Esophagus muscularis mucosa (tissue), 4 donors: ENCODE measurements at regions not wholly inside any gene's neighbourhood (a gene's known extent, or its start where the extent isn't known, plus 50 kb on each side); places are given as distances from the start of the nearest gene placed in this dataset.

Experiments
- DNase-seq: peaks from one replicate; pipeline ENCODE4 v3.0.0-alpha.2; 2017; ENCODE audit errors: extremely low spot score
- H3K27ac ChIP-seq, 4 donors: fragments of 200-600 bp; sonication (generic); replicated peaks in 1 of 4; 1 replicate in 3 of 4; 2 replicates in 1 of 4; pipeline ENCODE4 v1.5.1; 2016 to 2019; ENCODE audit warnings: mild to moderate bottlenecking in 1 of 4
- H3K27me3 ChIP-seq, 4 donors: fragments of 200-600 bp; sonication (generic); one replicate each; pipeline versions ENCODE4 v1.5.1 to v1.6.0; 2016 to 2019
- H3K36me3 ChIP-seq, 4 donors: fragments of 200-600 bp; sonication (generic); one replicate each; pipeline ENCODE4 v1.5.1; 2016 to 2019
- H3K4me1 ChIP-seq, 4 donors: fragments of 200-600 bp; sonication (generic); one replicate each; pipeline ENCODE4 v1.5.1; 2016 to 2019
- H3K4me3 ChIP-seq, 4 donors: fragments of 200-600 bp; sonication (generic); 1 replicate in 2 of 4; 2 replicates in 2 of 4; pipeline ENCODE4 v1.5.1; 2016 to 2019; ENCODE audit warnings: mild to moderate bottlenecking in 4 of 4, moderate library complexity in 1 of 4
- H3K9me3 ChIP-seq, 4 donors: fragments of 200-600 bp; sonication (generic); 1 replicate in 3 of 4; 2 replicates in 1 of 4; pipeline ENCODE4 v1.5.1; 2016 to 2019
- EP300 ChIP-seq: sonication (generic); formaldehyde crosslinking; IDR thresholded peaks from one replicate; pipeline ENCODE4 v1.6.1; 2017; ENCODE audit warnings: antibody characterized with exemption
- POLR2A ChIP-seq: fragments of 450-650 bp; IDR thresholded peaks from one replicate; pipeline ENCODE4 v1.6.1; 2017; ENCODE audit warnings: antibody characterized with exemption, moderate library complexity, mild to moderate bottlenecking, low read depth
- POLR2AphosphoS5 ChIP-seq, 2 donors: sonication (generic); formaldehyde crosslinking; IDR thresholded peaks; one replicate each; pipeline ENCODE4 v1.6.1; 2017; ENCODE audit warnings: antibody characterized with exemption in 2 of 2
- WGBS: methylation state at CpG from one replicate; pipeline ENCODE4 v1.1.5; 2018; 5-methylcytosine and 5-hydroxymethylcytosine counted together
- intact Hi-C: fragments of 100-400 bp; cut with DNase I; formaldehyde crosslinking; loops from one replicate; pipeline ENCODE4 v1.15.1; 2023
- TF ChIP-seq, protein P1 (sequence below), 3 experiments: fragments of 200-600 bp in 2 of 3; fragments of 450-650 bp in 1 of 3; sonication (generic) in 2 of 3; IDR thresholded peaks; one replicate each; pipeline ENCODE4 v1.5.1; 2017 to 2019; ENCODE audit warnings: antibody characterized with exemption in 3 of 3, mild to moderate bottlenecking in 2 of 3, moderate library complexity in 1 of 3

DNA sequence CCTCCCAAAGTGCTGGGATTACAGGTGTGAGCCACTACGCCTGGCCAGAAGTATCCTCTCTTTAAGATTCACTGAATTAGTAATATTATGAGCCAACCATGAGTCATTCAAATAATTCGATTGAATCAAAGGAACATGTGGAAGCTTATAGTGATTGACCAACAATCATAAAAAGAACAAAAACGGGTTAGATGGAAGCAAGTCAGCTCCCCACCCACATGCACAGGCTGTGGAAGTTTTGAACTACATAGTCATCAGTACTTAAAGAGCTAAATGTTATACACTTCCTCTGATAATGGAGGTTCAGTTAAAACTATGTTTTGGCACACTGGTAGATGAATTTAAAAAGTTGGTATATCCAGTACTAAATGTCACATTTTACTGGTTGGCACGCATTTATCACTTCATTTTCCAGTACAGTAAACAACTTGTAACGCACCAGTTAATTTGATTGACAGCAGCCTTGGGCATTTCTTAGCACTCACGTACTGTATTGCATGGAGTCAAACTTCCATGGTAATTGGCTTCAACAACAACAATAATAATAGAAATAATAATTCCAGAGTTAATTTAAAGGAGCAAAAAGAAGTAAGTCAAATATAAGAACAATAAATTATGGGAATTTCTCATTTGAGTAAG, 1107.3 kb upstream of the MAP3K7 start:
- no peak for DNase-seq
- TF ChIP-seq, protein P1, sequence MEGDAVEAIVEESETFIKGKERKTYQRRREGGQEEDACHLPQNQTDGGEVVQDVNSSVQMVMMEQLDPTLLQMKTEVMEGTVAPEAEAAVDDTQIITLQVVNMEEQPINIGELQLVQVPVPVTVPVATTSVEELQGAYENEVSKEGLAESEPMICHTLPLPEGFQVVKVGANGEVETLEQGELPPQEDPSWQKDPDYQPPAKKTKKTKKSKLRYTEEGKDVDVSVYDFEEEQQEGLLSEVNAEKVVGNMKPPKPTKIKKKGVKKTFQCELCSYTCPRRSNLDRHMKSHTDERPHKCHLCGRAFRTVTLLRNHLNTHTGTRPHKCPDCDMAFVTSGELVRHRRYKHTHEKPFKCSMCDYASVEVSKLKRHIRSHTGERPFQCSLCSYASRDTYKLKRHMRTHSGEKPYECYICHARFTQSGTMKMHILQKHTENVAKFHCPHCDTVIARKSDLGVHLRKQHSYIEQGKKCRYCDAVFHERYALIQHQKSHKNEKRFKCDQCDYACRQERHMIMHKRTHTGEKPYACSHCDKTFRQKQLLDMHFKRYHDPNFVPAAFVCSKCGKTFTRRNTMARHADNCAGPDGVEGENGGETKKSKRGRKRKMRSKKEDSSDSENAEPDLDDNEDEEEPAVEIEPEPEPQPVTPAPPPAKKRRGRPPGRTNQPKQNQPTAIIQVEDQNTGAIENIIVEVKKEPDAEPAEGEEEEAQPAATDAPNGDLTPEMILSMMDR (IDR thresholded peaks at IDR 0.05) = no peak
- TF ChIP-seq POLR2AphosphoS5 (IDR thresholded peaks at IDR 0.05) (no peak), POLR2A (no peak), EP300 (no peak)
- Histone ChIP-seq H3K4me3 (no peak overlapping the region), H3K27me3 (no peaks in the 10 kb centered on the region), H3K36me3 (no peaks in the 10 kb centered on the region), H3K4me1 (no peaks in the 10 kb centered on the region), H3K27ac (no peak overlapping the region), H3K9me3 (no peaks in the 10 kb centered on the region)
- intact Hi-C loops = no loop called here
- 79% methylated on average over 6 of the region's 6 CpGs for WGBS

DNA sequence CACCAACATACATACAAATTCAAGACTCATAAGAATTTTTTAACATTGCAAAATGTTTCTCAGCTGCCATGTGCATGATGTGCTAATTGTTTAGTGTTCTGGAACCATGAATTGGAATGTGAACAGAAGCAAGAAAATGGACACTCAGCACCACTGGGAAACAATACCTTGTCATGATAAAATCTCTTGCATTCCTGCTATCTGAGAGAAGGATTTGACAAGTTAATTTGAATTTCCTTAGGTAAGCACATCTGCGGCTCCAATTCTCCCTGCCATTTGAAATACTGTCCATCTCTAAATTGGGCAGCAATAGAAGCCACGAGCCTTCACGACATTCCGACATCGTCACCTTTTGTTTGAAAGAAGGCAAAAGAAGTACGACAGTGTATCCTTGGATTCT, 1104.6 kb upstream of the MAP3K7 start:
- TF ChIP-seq, protein P1 (IDR thresholded peaks at IDR 0.05) = no peak
- Histone ChIP-seq H3K27ac (no peak overlapping the region), H3K9me3 (no peaks in the 10 kb centered on the region), H3K4me3 (no peak overlapping the region), H3K4me1 (no peaks in the 10 kb centered on the region), H3K36me3 (no peaks in the 10 kb centered on the region), H3K27me3 (no peaks in the 10 kb centered on the region)
- intact Hi-C loops = no loop called here
- DNase-seq = no peak
- 85% methylated on average over 6 of the region's 6 CpGs for WGBS

DNA sequence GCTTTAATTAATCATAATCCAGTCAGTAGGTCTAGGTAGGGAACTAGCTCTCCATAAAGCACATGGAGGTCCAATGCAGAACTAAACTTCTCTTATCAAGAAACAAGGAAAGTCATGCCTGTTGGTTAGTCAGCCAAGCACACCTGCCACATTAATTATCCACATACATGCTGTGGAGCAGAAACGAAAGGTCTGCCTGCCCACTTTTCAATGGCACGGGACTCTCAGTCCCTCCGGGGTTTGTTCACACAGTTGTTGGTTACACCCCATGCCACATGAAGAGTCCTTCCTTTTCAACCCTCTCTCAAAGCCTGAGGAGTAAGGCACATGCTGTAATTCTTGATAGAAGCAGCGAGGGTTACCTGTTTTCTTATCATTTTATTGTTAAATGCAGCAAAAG, 1096.4 kb upstream of the MAP3K7 start:
- no peaks in the 10 kb centered on the region for H3K36me3 ChIP-seq
- H3K9me3 ChIP-seq = no peaks in the 10 kb centered on the region
- no peak overlapping the region for H3K4me3 ChIP-seq
- TF ChIP-seq, protein P1 (IDR thresholded peaks at IDR 0.05) = no peak
- TF ChIP-seq EP300 (no peak), POLR2A (no peak), POLR2AphosphoS5 (IDR thresholded peaks at IDR 0.05) (no peak)
- no peaks in the 10 kb centered on the region for H3K27me3 ChIP-seq
- H3K4me1 ChIP-seq = no peaks in the 10 kb centered on the region
- WGBS = 89% methylated on average over 4 of the region's 4 CpGs
- no peak for DNase-seq
- intact Hi-C loops = no loop called here
- H3K27ac ChIP-seq = no peak overlapping the region

DNA sequence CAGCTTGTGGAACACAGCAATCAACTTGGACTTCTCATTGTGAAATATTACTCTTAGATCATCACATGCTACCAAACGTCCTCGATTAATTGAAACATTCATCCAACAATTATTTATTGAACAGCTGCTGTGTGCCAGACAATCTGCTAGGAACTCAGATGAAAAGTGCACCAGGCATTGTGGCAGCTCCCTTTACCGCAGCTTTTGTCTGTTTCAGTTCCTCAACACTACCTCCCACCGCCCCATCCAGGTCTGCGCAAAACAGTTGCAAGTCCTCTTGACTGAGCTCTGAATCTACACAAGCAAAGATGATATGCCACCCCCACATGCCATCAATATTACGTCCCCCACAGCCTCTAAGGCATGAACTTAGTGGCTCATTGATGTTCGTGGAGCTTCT, 1094.4 kb upstream of the MAP3K7 start:
- Histone ChIP-seq H3K27me3 (no peaks in the 10 kb centered on the region), H3K27ac (no peak overlapping the region), H3K36me3 (no peaks in the 10 kb centered on the region), H3K4me1 (no peaks in the 10 kb centered on the region), H3K4me3 (no peak overlapping the region), H3K9me3 (no peaks in the 10 kb centered on the region)
- DNase-seq = no peak
- TF ChIP-seq POLR2AphosphoS5 (IDR thresholded peaks at IDR 0.05) = no peak
- TF ChIP-seq, protein P1 (IDR thresholded peaks at IDR 0.05) = no peak
- no peak for TF ChIP-seq POLR2A
- no peak for TF ChIP-seq EP300
- intact Hi-C loops = no loop called here
- WGBS = 80% methylated on average over 7 of the region's 7 CpGs
